GM23338 (cell line): ENCODE measurements at regions not wholly inside any gene's neighbourhood (a gene's known extent, or its start where the extent isn't known, plus 50 kb on each side); places are given as distances from the start of the nearest gene placed in this dataset.

Source experiments
- ATAC-seq: fragments of 200-7000 bp; cut with Tn5 transposase; 3 replicates; pipeline ENCODE4 v1.9.1; 2020
- DNase-seq: peaks from one replicate; pipeline ENCODE4 v3.0.0-alpha.2; 2015; ENCODE audit warnings: low spot score
- H2AFZ ChIP-seq: fragments of 200-600 bp; sonication (generic); 2 replicates; pipeline ENCODE4 v1.8.0; 2016; ENCODE audit warnings: antibody characterized with exemption, mild to moderate bottlenecking, moderate library complexity
- H3F3A ChIP-seq: fragments of 200-600 bp; sonication (generic); replicated peaks from 2 replicates; pipeline ENCODE4 v1.8.0; 2017; ENCODE audit warnings: antibody characterized with exemption, mixed run types, low read depth
- H3K27ac ChIP-seq: fragments of 200-600 bp; sonication (generic); 2 replicates; pipeline ENCODE4 v1.6.1; 2016; ENCODE audit warnings: low read depth
- H3K27me3 ChIP-seq: fragments of 200-600 bp; sonication (generic); 2 replicates; pipeline ENCODE4 v1.8.0; 2016; ENCODE audit warnings: mild to moderate bottlenecking, mixed run types, moderate library complexity; ENCODE audit not compliant: insufficient read depth
- H3K36me3 ChIP-seq: fragments of 200-600 bp; sonication (generic); 2 replicates; pipeline ENCODE4 v1.8.0; 2016; ENCODE audit warnings: mild to moderate bottlenecking; ENCODE audit not compliant: insufficient read depth
- H3K4me1 ChIP-seq: fragments of 200-600 bp; sonication (generic); 2 replicates; pipeline ENCODE4 v1.8.0; 2016; ENCODE audit warnings: mild to moderate bottlenecking, moderate library complexity; ENCODE audit not compliant: insufficient read depth
- H3K4me2 ChIP-seq: fragments of 200-600 bp; sonication (generic); 2 replicates; pipeline ENCODE4 v1.7.1; 2017; ENCODE audit warnings: mixed run types
- H3K4me3 ChIP-seq: fragments of 200-600 bp; sonication (generic); 2 replicates; pipeline ENCODE4 v1.6.1; 2016; ENCODE audit warnings: mixed run types
- H3K79me2 ChIP-seq: fragments of 200-600 bp; sonication (generic); replicated peaks from 2 replicates; pipeline ENCODE4 v1.8.0; 2017; ENCODE audit warnings: mild to moderate bottlenecking; ENCODE audit not compliant: insufficient read depth
- H3K9me2 ChIP-seq: fragments of 200-600 bp; sonication (generic); 2 replicates; pipeline ENCODE4 v1.8.0; 2017; ENCODE audit not compliant: insufficient read depth
- H4K20me1 ChIP-seq: fragments of 200-600 bp; sonication (generic); replicated peaks from 2 replicates; pipeline ENCODE4 v1.8.0; 2017; ENCODE audit warnings: mild to moderate bottlenecking; ENCODE audit not compliant: insufficient read depth
- H3K27ac Mint-ChIP-seq: 2 replicates; pipeline ENCODE4 v1.8.0; 2020; ENCODE audit warnings: inconsistent platforms, mild to moderate bottlenecking, moderate library complexity, mixed read lengths
- H3K27me3 Mint-ChIP-seq: 3 replicates; pipeline ENCODE4 v1.8.0; 2022; ENCODE audit warnings: low read depth, mild to moderate bottlenecking, moderate library complexity, mixed read lengths, inconsistent platforms; ENCODE audit not compliant: insufficient read depth, poor library complexity
- H3K36me3 Mint-ChIP-seq: 3 replicates; pipeline ENCODE4 v1.8.0; 2021; ENCODE audit warnings: low read depth, mild to moderate bottlenecking, inconsistent platforms, moderate library complexity, mixed read lengths
- H3K4me1 Mint-ChIP-seq: 3 replicates; pipeline ENCODE4 v1.8.0; 2020; ENCODE audit warnings: mild to moderate bottlenecking, inconsistent platforms, mixed read lengths
- H3K4me3 Mint-ChIP-seq: 3 replicates; pipeline ENCODE4 v1.8.0; 2021; ENCODE audit warnings: moderate library complexity, mild to moderate bottlenecking, inconsistent platforms, mixed read lengths
- H3K9me3 Mint-ChIP-seq: 3 replicates; pipeline ENCODE4 v1.8.0; 2020; ENCODE audit warnings: moderate library complexity, mild to moderate bottlenecking, inconsistent platforms, mixed read lengths
- CREB1 ChIP-seq: fragments of 250-450 bp; sonication (Bioruptor Pico); IDR thresholded peaks from 2 replicates; pipeline ENCODE4 v1.5.0; 2020; ENCODE audit warnings: low read depth, mild to moderate bottlenecking, moderate library complexity
- EZH2 ChIP-seq: fragments of 200-600 bp; sonication (generic); IDR thresholded peaks from one replicate; pipeline ENCODE4 v1.8.0; 2017; ENCODE audit warnings: antibody characterized with exemption, mild to moderate bottlenecking, low read depth; ENCODE audit not compliant: unreplicated experiment
- EZH2phosphoT487 ChIP-seq: fragments of 200-600 bp; sonication (generic); IDR thresholded peaks from one replicate; pipeline ENCODE4 v1.8.1; 2018; ENCODE audit warnings: antibody characterized with exemption; ENCODE audit not compliant: unreplicated experiment
- JUNB ChIP-seq: IDR thresholded peaks from one replicate; pipeline ENCODE4 v1.6.1; 2016; ENCODE audit warnings: antibody characterized with exemption; ENCODE audit not compliant: unreplicated experiment
- POLR2AphosphoS5 ChIP-seq: IDR thresholded peaks from 2 replicates; pipeline ENCODE4 v1.6.1; 2016; ENCODE audit warnings: antibody characterized with exemption, low read depth
- ZNF114 ChIP-seq: fragments of 250-450 bp; sonication (Bioruptor Pico); IDR thresholded peaks from 2 replicates; pipeline ENCODE4 v1.5.0; 2020; ENCODE audit warnings: mild to moderate bottlenecking, moderate library complexity
- ZNF331 ChIP-seq: fragments of 250-450 bp; sonication (Bioruptor Pico); IDR thresholded peaks from 2 replicates; pipeline ENCODE4 v1.5.0; 2020; ENCODE audit warnings: low read depth, mild to moderate bottlenecking, moderate library complexity
- ZNF462 ChIP-seq: fragments of 250-450 bp; sonication (Bioruptor Pico); IDR thresholded peaks from 2 replicates; pipeline ENCODE4 v1.5.0; 2020; ENCODE audit warnings: mild to moderate bottlenecking, moderate library complexity
- TF ChIP-seq, protein P1 (sequence below): IDR thresholded peaks from 2 replicates; pipeline ENCODE4 v1.6.1; 2016; ENCODE audit warnings: antibody characterized with exemption
- TF ChIP-seq, protein P2 (sequence below): IDR thresholded peaks from one replicate; pipeline ENCODE4 v1.6.1; 2018; ENCODE audit warnings: antibody characterized with exemption; ENCODE audit not compliant: unreplicated experiment

GRCh38 chr1:29515170-29515955 is 279.0 kb downstream of the PTPRU start (continued):
- TF ChIP-seq CREB1 (CRISPR knock-in tag) (no peak), ZNF331 (no peak), JUNB (no peak), EZH2phosphoT487 (no peak), ZNF462 (CRISPR knock-in tag) (no peak)
- TF ChIP-seq, protein P1, sequence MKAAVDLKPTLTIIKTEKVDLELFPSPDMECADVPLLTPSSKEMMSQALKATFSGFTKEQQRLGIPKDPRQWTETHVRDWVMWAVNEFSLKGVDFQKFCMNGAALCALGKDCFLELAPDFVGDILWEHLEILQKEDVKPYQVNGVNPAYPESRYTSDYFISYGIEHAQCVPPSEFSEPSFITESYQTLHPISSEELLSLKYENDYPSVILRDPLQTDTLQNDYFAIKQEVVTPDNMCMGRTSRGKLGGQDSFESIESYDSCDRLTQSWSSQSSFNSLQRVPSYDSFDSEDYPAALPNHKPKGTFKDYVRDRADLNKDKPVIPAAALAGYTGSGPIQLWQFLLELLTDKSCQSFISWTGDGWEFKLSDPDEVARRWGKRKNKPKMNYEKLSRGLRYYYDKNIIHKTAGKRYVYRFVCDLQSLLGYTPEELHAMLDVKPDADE, result no peak

DNA sequence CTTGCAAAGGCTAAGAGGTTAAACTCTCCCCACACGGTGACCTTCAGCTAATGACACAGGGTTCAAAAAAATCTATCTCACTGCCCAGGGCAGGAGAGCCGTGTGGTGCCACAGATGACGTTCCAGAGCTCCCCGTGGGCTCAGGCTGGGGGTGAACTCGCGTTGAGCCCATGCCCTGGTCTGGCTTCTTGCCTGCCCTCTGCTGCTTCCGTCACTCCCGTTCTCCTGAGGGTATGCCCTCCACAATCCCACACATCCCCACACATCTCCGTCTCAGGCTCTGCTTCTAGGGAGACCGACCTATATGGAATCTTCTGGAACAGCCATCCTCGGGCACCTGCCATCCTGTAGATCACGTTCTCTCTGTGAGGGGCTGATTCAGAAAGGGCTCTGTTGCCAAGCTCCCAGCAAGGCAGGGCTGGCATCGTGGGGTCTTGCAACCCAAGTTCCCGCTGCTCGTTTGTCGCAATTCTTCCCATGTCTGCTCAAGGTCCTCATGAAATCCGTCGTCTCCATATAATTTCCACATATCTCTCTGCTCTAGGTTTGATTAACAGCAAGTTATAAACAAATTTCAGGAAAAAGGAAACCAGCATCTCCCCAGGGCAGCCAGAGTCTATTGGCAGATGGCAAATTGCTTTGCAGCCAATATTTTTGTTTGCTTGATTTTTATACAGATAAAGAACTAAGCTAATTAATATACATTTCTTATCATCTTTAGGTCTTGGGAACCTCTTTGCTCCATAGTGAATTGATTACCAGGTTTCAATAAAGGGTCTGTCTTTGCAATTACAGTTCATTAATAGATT is 278.2 kb downstream of the PTPRU start:
- Histone ChIP-seq H3K4me2 (no peak overlapping the region), H3K9me2 (no peaks in the 10 kb centered on the region), H3K36me3 (no peaks in the 10 kb centered on the region), H3K4me1 (no peaks in the 10 kb centered on the region), H3K27ac (no peak overlapping the region), H4K20me1 (no peaks in the 10 kb centered on the region), H3K27me3 (no peaks in the 10 kb centered on the region), H3F3A (no peaks in the 10 kb centered on the region), H3K79me2 (no peaks in the 10 kb centered on the region), H2AFZ (no peak overlapping the region), H3K4me3 (no peak overlapping the region)
- no peak overlapping the region for H3K27ac Mint-ChIP-seq
- H3K9me3 Mint-ChIP-seq, result peaks cover 6% of the 10 kb centered on the region; the same call in 2 of the 3 replicates
- H3K36me3 Mint-ChIP-seq, result no peaks in the 10 kb centered on the region; the same call in 2 of the 3 replicates
- H3K4me1 Mint-ChIP-seq, result no peaks in the 10 kb centered on the region
- DNase-seq (no peak), ATAC-seq (no peak)
- peaks cover 2% of the 10 kb centered on the region for H3K27me3 Mint-ChIP-seq
- no peak overlapping the region for H3K4me3 Mint-ChIP-seq
- TF ChIP-seq JUNB, result no peak
- no peak for TF ChIP-seq ZNF114
- TF ChIP-seq CREB1 (CRISPR knock-in tag), result no peak
- TF ChIP-seq, protein P2, sequence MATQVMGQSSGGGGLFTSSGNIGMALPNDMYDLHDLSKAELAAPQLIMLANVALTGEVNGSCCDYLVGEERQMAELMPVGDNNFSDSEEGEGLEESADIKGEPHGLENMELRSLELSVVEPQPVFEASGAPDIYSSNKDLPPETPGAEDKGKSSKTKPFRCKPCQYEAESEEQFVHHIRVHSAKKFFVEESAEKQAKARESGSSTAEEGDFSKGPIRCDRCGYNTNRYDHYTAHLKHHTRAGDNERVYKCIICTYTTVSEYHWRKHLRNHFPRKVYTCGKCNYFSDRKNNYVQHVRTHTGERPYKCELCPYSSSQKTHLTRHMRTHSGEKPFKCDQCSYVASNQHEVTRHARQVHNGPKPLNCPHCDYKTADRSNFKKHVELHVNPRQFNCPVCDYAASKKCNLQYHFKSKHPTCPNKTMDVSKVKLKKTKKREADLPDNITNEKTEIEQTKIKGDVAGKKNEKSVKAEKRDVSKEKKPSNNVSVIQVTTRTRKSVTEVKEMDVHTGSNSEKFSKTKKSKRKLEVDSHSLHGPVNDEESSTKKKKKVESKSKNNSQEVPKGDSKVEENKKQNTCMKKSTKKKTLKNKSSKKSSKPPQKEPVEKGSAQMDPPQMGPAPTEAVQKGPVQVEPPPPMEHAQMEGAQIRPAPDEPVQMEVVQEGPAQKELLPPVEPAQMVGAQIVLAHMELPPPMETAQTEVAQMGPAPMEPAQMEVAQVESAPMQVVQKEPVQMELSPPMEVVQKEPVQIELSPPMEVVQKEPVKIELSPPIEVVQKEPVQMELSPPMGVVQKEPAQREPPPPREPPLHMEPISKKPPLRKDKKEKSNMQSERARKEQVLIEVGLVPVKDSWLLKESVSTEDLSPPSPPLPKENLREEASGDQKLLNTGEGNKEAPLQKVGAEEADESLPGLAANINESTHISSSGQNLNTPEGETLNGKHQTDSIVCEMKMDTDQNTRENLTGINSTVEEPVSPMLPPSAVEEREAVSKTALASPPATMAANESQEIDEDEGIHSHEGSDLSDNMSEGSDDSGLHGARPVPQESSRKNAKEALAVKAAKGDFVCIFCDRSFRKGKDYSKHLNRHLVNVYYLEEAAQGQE, result no peak
- no peak for TF ChIP-seq EZH2
- no peak for TF ChIP-seq POLR2AphosphoS5
